Upper lobe of left lung (tissue), 4 donors: ENCODE measurements at regions not wholly inside any gene's neighbourhood (a gene's known extent, or its start where the extent isn't known, plus 50 kb on each side); places are given as distances from the start of the nearest gene placed in this dataset.
"Not testable (repeated sequence)": the region's sequence is repeated elsewhere in the genome, so short reads cannot be mapped to it uniquely, and the experiment has no call there.

Experiments used
- CTCF ChIP-seq, 6 experiments: fragments of 450-650 bp in 4 of 6; fragments of 200-600 bp in 2 of 6; sonication (generic) in 2 of 6; IDR thresholded peaks; one replicate each; pipeline ENCODE4 v1.5.1; 2016 to 2019; ENCODE audit warnings: antibody characterized with exemption in 6 of 6
- EP300 ChIP-seq, 4 donors: sonication (generic); formaldehyde crosslinking; IDR thresholded peaks; one replicate each; pipeline ENCODE4 v1.5.1; 2017; ENCODE audit warnings: antibody characterized with exemption in 4 of 4, control low read depth in 2 of 4
- POLR2A ChIP-seq, 4 donors: fragments of 450-650 bp; IDR thresholded peaks; one replicate each; pipeline ENCODE4 v1.5.1; 2016 to 2017; ENCODE audit warnings: antibody characterized with exemption in 4 of 4, mild to moderate bottlenecking in 2 of 4
- POLR2AphosphoS5 ChIP-seq, 2 donors: sonication (generic); formaldehyde crosslinking; IDR thresholded peaks; one replicate each; pipeline ENCODE4 v1.5.1; 2017; ENCODE audit warnings: antibody characterized with exemption in 2 of 2

DNA sequence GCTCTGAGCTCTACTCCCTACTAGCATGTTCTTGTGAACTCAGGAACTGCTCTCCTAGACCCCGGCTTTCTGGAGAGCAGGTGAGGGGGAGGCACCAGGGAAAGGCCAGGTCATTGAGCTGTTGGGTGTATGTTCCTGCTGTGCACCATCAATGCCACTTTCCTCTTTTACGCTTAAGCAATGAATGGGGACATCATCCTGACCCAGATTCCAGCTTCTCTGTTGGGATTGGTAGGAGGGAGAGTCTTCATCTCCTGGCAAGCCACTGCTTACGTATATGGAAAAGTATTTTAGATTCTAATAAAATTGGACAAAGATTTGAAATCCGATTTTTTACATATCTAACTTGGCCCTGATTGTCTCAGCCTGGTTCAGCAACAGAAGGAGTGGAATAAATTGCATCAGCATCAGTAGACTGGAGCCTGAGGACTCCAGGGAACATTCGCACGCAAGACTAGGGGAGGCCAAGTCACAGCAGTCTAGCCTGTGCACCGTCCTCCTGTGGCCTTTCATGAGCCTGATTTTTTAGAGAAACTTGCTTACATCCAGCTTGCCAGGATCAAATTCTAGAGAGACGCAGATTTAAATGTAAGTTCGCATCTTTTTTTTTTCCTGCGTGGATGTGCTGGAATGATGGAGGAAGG is 439.3 kb downstream of the RPIA start:
- not testable (repeated sequence) for TF ChIP-seq POLR2A, CTCF, POLR2AphosphoS5, EP300 (IDR thresholded peaks at IDR 0.05)
